ENCODE measurements at regions not wholly inside any gene's neighbourhood (a gene's known extent, or its start where the extent isn't known, plus 50 kb on each side); places are given as distances from the start of the nearest gene placed in this dataset.

GRCh38 chr1:11391886-11392285 is 87.1 kb upstream of the DISP3 start:
- no peaks in the 10 kb centered on the region for H3F3A ChIP-seq (ENCODE audit: insufficient read depth, low read depth)
- no peak overlapping the region for H3K4me3 ChIP-seq
- TF ChIP-seq, protein P1, sequence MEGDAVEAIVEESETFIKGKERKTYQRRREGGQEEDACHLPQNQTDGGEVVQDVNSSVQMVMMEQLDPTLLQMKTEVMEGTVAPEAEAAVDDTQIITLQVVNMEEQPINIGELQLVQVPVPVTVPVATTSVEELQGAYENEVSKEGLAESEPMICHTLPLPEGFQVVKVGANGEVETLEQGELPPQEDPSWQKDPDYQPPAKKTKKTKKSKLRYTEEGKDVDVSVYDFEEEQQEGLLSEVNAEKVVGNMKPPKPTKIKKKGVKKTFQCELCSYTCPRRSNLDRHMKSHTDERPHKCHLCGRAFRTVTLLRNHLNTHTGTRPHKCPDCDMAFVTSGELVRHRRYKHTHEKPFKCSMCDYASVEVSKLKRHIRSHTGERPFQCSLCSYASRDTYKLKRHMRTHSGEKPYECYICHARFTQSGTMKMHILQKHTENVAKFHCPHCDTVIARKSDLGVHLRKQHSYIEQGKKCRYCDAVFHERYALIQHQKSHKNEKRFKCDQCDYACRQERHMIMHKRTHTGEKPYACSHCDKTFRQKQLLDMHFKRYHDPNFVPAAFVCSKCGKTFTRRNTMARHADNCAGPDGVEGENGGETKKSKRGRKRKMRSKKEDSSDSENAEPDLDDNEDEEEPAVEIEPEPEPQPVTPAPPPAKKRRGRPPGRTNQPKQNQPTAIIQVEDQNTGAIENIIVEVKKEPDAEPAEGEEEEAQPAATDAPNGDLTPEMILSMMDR (conservative IDR thresholded peaks at IDR 0.05): no peak
- TF ChIP-seq EZH2 (IDR thresholded peaks at IDR 0.05; ENCODE audit: low read depth): no peak
- POLR2A ChIA-PET (ENCODE audit: unreplicated experiment): no interaction called here
- no peak overlapping the region for H3K4me2 ChIP-seq
- CTCF ChIA-PET: no interaction called here
- intact Hi-C loops (cut with micrococcal nuclease; ENCODE audit: unreplicated experiment): no loop called here
- no peaks in the 10 kb centered on the region for H3K4me1 ChIP-seq (replicated peaks; ENCODE audit: insufficient read depth)
- H3K27me3 ChIP-seq (ENCODE audit: insufficient read depth, low read depth): peaks cover 79% of the 10 kb centered on the region
- no peaks in the 10 kb centered on the region for H4K20me1 ChIP-seq (ENCODE audit: insufficient read depth)
- BruUV-seq (replicated peaks): no TSS peak
- H3K79me2 ChIP-seq (ENCODE audit: low read depth): no peaks in the 10 kb centered on the region
- no peaks in the 10 kb centered on the region for H3K9me2 ChIP-seq (ENCODE audit: insufficient read depth)
- H3K27ac ChIP-seq: no peak overlapping the region
- DNase-seq: no peak
- H2AFZ ChIP-seq: no peak overlapping the region
- no peaks in the 10 kb centered on the region for H3K9me3 ChIP-seq (ENCODE audit: insufficient read depth, low read depth)
- H3K36me3 ChIP-seq (ENCODE audit: low read depth): no peaks in the 10 kb centered on the region

GRCh38 chr1:11394592-11395245 is 84.2 kb upstream of the DISP3 start:
- POLR2A ChIA-PET (ENCODE audit: unreplicated experiment): no interaction called here
- Histone ChIP-seq H2AFZ (no peak overlapping the region), H3K79me2 (ENCODE audit: low read depth) (no peaks in the 10 kb centered on the region), H3K9me3 (ENCODE audit: insufficient read depth, low read depth) (no peaks in the 10 kb centered on the region), H3K36me3 (ENCODE audit: low read depth) (no peaks in the 10 kb centered on the region), H3F3A (ENCODE audit: insufficient read depth, low read depth) (no peaks in the 10 kb centered on the region), H3K27me3 (ENCODE audit: insufficient read depth, low read depth) (peaks cover 90% of the 10 kb centered on the region), H3K4me3 (no peak overlapping the region), H3K4me2 (no peak overlapping the region), H3K9me2 (ENCODE audit: insufficient read depth) (no peaks in the 10 kb centered on the region), H4K20me1 (ENCODE audit: insufficient read depth) (no peaks in the 10 kb centered on the region), H3K27ac (no peak overlapping the region), H3K4me1 (replicated peaks; ENCODE audit: insufficient read depth) (no peaks in the 10 kb centered on the region)
- BruUV-seq (replicated peaks): no TSS peak
- DNase-seq: no peak
- CTCF ChIA-PET: no interaction called here
- no peak for TF ChIP-seq EZH2 (IDR thresholded peaks at IDR 0.05; ENCODE audit: low read depth)
- TF ChIP-seq, protein P1 (conservative IDR thresholded peaks at IDR 0.05): no peak
- intact Hi-C loops (cut with micrococcal nuclease; ENCODE audit: unreplicated experiment): no loop called here

- POLR2A ChIA-PET (ENCODE audit: unreplicated experiment): no interaction called here
Observed at GRCh38 chr1:11395616-11396015, 83.3 kb upstream of the DISP3 start.

More at GRCh38 chr1:11395616-11396015, 83.3 kb upstream of the DISP3 start:
- Histone ChIP-seq H3K4me2 (no peak overlapping the region), H3K79me2 (ENCODE audit: low read depth) (no peaks in the 10 kb centered on the region), H2AFZ (no peak overlapping the region), H3K9me2 (ENCODE audit: insufficient read depth) (no peaks in the 10 kb centered on the region), H3K9me3 (ENCODE audit: insufficient read depth, low read depth) (no peaks in the 10 kb centered on the region), H3K4me3 (no peak overlapping the region), H3K36me3 (ENCODE audit: low read depth) (no peaks in the 10 kb centered on the region), H3F3A (ENCODE audit: insufficient read depth, low read depth) (no peaks in the 10 kb centered on the region), H3K27ac (no peak overlapping the region), H3K27me3 (ENCODE audit: insufficient read depth, low read depth) (peaks cover 92% of the 10 kb centered on the region), H3K4me1 (replicated peaks; ENCODE audit: insufficient read depth) (no peaks in the 10 kb centered on the region), H4K20me1 (ENCODE audit: insufficient read depth) (no peaks in the 10 kb centered on the region)
- no TSS peak for BruUV-seq (replicated peaks)
- CTCF ChIA-PET: no interaction called here
- intact Hi-C loops (cut with micrococcal nuclease; ENCODE audit: unreplicated experiment): no loop called here
- no peak for TF ChIP-seq EZH2 (IDR thresholded peaks at IDR 0.05; ENCODE audit: low read depth)
- TF ChIP-seq, protein P1 (conservative IDR thresholded peaks at IDR 0.05): no peak
- DNase-seq: no peak

Measured in PC-9 (cell line).